Large intestine (tissue), 3 donors: ENCODE measurements at regions not wholly inside any gene's neighbourhood (a gene's known extent, or its start where the extent isn't known, plus 50 kb on each side); places are given as distances from the start of the nearest gene placed in this dataset.
"Not testable (repeated sequence)": the region's sequence is repeated elsewhere in the genome, so short reads cannot be mapped to it uniquely, and the experiment has no call there.

Source experiments
- DNase-seq, 2 donors: peaks; one replicate each; pipeline versions ENCODE4 v3.0.0 to v3.0.0-alpha.2; 2013
- H3K27ac ChIP-seq: one replicate; pipeline ENCODE4 v1.5.1; 2013; ENCODE audit warnings: low read length
- H3K27me3 ChIP-seq: 2 replicates; pipeline ENCODE4 v1.6.1; 2013; ENCODE audit warnings: low read length; ENCODE audit not compliant: control insufficient read depth, insufficient read depth
- H3K36me3 ChIP-seq: 2 replicates; pipeline ENCODE4 v1.6.1; 2013; ENCODE audit warnings: low read length; ENCODE audit not compliant: control insufficient read depth, insufficient read depth
- H3K4me1 ChIP-seq: one replicate; pipeline ENCODE4 v1.6.1; 2013; ENCODE audit warnings: low read length; ENCODE audit not compliant: control insufficient read depth, insufficient read depth
- H3K4me3 ChIP-seq: one replicate; pipeline ENCODE4 v1.5.1; 2013; ENCODE audit warnings: low read length
- H3K9me3 ChIP-seq: one replicate; pipeline ENCODE4 v1.6.1; 2013; ENCODE audit warnings: mild to moderate bottlenecking, low read depth, low read length, moderate library complexity; ENCODE audit not compliant: control insufficient read depth
- WGBS: methylation state at CpG from one replicate; pipeline ENCODE4 v1.1.5; 2013; ENCODE audit warnings: low lambda C conversion rate; ENCODE audit not compliant: insufficient coverage; 5-methylcytosine and 5-hydroxymethylcytosine counted together

GRCh38 chr10:33841678-33842077 is 507.2 kb upstream of the NRP1 start:
- WGBS: no CpG with 5 or more reads among the region's 2 CpGs
- H3K36me3 ChIP-seq: no peaks in the 10 kb centered on the region
- H3K27ac ChIP-seq: no peak overlapping the region
- no peaks in the 10 kb centered on the region for H3K9me3 ChIP-seq
- H3K4me1 ChIP-seq: no peaks in the 10 kb centered on the region
- no peak for DNase-seq
- H3K4me3 ChIP-seq: no peak overlapping the region
- H3K27me3 ChIP-seq: no peaks in the 10 kb centered on the region

GRCh38 chr10:33838731-33839130 is 504.3 kb upstream of the NRP1 start:
- H3K4me1 ChIP-seq: no peaks in the 10 kb centered on the region
- H3K27ac ChIP-seq: no peak overlapping the region
- no peaks in the 10 kb centered on the region for H3K36me3 ChIP-seq
- no peaks in the 10 kb centered on the region for H3K9me3 ChIP-seq
- DNase-seq: no peak
- no peaks in the 10 kb centered on the region for H3K27me3 ChIP-seq
- 100% methylated on average over 1 of the region's 3 CpGs for WGBS
- H3K4me3 ChIP-seq: no peak overlapping the region

GRCh38 chr10:33837736-33838135 is 503.3 kb upstream of the NRP1 start:
- no peaks in the 10 kb centered on the region for H3K36me3 ChIP-seq
- WGBS: no CpG with 5 or more reads among the region's 6 CpGs
- no peaks in the 10 kb centered on the region for H3K9me3 ChIP-seq
- H3K4me3 ChIP-seq: no peak overlapping the region
- no peak for DNase-seq
- H3K4me1 ChIP-seq: no peaks in the 10 kb centered on the region
- no peaks in the 10 kb centered on the region for H3K27me3 ChIP-seq
- H3K27ac ChIP-seq: no peak overlapping the region

GRCh38 chr10:33835556-33835955 is 501.1 kb upstream of the NRP1 start:
- WGBS: no CpG with 5 or more reads among the region's 1 CpG
- no peak overlapping the region for H3K27ac ChIP-seq
- no peak overlapping the region for H3K4me3 ChIP-seq
- no peaks in the 10 kb centered on the region for H3K9me3 ChIP-seq
- H3K27me3 ChIP-seq: no peaks in the 10 kb centered on the region
- no peaks in the 10 kb centered on the region for H3K4me1 ChIP-seq
- DNase-seq: no peak
- no peaks in the 10 kb centered on the region for H3K36me3 ChIP-seq

GRCh38 chr10:33833566-33833965 is 499.1 kb upstream of the NRP1 start:
- Histone ChIP-seq H3K4me3 (no peak overlapping the region), H3K27me3 (no peaks in the 10 kb centered on the region), H3K9me3 (no peaks in the 10 kb centered on the region), H3K4me1 (no peaks in the 10 kb centered on the region), H3K27ac (no peak overlapping the region), H3K36me3 (no peaks in the 10 kb centered on the region)
- DNase-seq: peak in 1 of 2 donors; percentile 5
- no CpG with 5 or more reads among the region's 5 CpGs for WGBS

GRCh38 chr10:33832124-33832787 is 497.8 kb upstream of the NRP1 start:
- WGBS: 47% methylated on average over 2 of the region's 4 CpGs
- no peaks in the 10 kb centered on the region for H3K36me3 ChIP-seq
- no peaks in the 10 kb centered on the region for H3K4me1 ChIP-seq
- H3K27ac ChIP-seq: no peak overlapping the region
- H3K27me3 ChIP-seq: no peaks in the 10 kb centered on the region
- DNase-seq: no peak
- H3K9me3 ChIP-seq: no peaks in the 10 kb centered on the region
- no peak overlapping the region for H3K4me3 ChIP-seq

- Histone ChIP-seq H3K9me3 (no peaks in the 10 kb centered on the region), H3K27ac (no peak overlapping the region), H3K27me3 (no peaks in the 10 kb centered on the region), H3K4me1 (no peaks in the 10 kb centered on the region), H3K4me3 (no peak overlapping the region), H3K36me3 (no peaks in the 10 kb centered on the region)
- DNase-seq: no peak
- no CpG with 5 or more reads among the region's 2 CpGs for WGBS
Measured at GRCh38 chr10:33831591-33831990, 497.1 kb upstream of the NRP1 start.

- H3K36me3 ChIP-seq, H3K27ac ChIP-seq, DNase-seq, H3K9me3 ChIP-seq, H3K27me3 ChIP-seq, H3K4me3 ChIP-seq, H3K4me1 ChIP-seq: not testable (repeated sequence)
- no CpG with 5 or more reads among the region's 3 CpGs for WGBS
Measured at GRCh38 chr10:33829899-33830298, 495.4 kb upstream of the NRP1 start.

- H3K36me3 ChIP-seq: no peaks in the 10 kb centered on the region
- H3K27me3 ChIP-seq: no peaks in the 10 kb centered on the region
- no peaks in the 10 kb centered on the region for H3K4me1 ChIP-seq
- H3K27ac ChIP-seq: no peak overlapping the region
- H3K4me3 ChIP-seq: no peak overlapping the region
- WGBS: no CpG with 5 or more reads among the region's 4 CpGs
- no peaks in the 10 kb centered on the region for H3K9me3 ChIP-seq
- DNase-seq: no peak
Measured at GRCh38 chr10:33828592-33828991, 494.1 kb upstream of the NRP1 start.

GRCh38 chr10:33826186-33826585 is 491.7 kb upstream of the NRP1 start:
- 100% methylated on average over 1 of the region's 1 CpG for WGBS
- Histone ChIP-seq H3K4me3 (no peak overlapping the region), H3K4me1 (no peaks in the 10 kb centered on the region), H3K36me3 (no peaks in the 10 kb centered on the region), H3K27ac (no peak overlapping the region), H3K9me3 (no peaks in the 10 kb centered on the region), H3K27me3 (peaks cover 2% of the 10 kb centered on the region)
- no peak for DNase-seq

- Histone ChIP-seq H3K36me3 (no peaks in the 10 kb centered on the region), H3K4me1 (no peaks in the 10 kb centered on the region), H3K27me3 (peaks cover 2% of the 10 kb centered on the region), H3K9me3 (no peaks in the 10 kb centered on the region), H3K27ac (no peak overlapping the region), H3K4me3 (no peak overlapping the region)
- WGBS: no CpG with 5 or more reads among the region's 3 CpGs
- DNase-seq: no peak
Measured at GRCh38 chr10:33822774-33823173, 488.3 kb upstream of the NRP1 start.
